ENCODE measurements at regions not wholly inside any gene's neighbourhood (a gene's known extent, or its start where the extent isn't known, plus 50 kb on each side); places are given as distances from the start of the nearest gene placed in this dataset.

- H3K27me3 Mint-ChIP-seq: peaks cover 38 to 50% of the 10 kb centered on the region in 2 donors
- peaks cover under 1 to 23% (median 19%) of the 10 kb centered on the region in 3 donors for H3K9me3 Mint-ChIP-seq
- H3K27ac Mint-ChIP-seq: no peak overlapping the region
- H3K4me1 ChIP-seq (ENCODE audit: control insufficient read depth in 1 of 2, extremely low read depth in 1 of 2, insufficient read depth in 2 of 2, low read length in 2 of 2): no peaks in the 10 kb centered on the region
- CTCF ChIA-PET: no interaction called here
- H3K4me3 Mint-ChIP-seq: no peak overlapping the region
- no peak overlapping the region for H3K27ac ChIP-seq (ENCODE audit: low read length)
- no peak overlapping the region for H3K4me3 ChIP-seq (ENCODE audit: control insufficient read depth in 1 of 2, extremely low read depth in 1 of 2, low read length in 1 of 2)
- no CpG with 5 or more reads among the region's 1 CpG for WGBS (ENCODE audit: insufficient coverage)
- ATAC-seq (replicated peaks in 1 of 4): no peak
- H3K4me1 Mint-ChIP-seq: peaks cover 6 to 10% (median 9%) of the 10 kb centered on the region in 3 donors
- H3K36me3 ChIP-seq (ENCODE audit: control insufficient read depth in 2 of 2, extremely low read depth in 1 of 2, insufficient read depth in 1 of 2, low read length in 1 of 2): no peaks in the 10 kb centered on the region
- no peaks in the 10 kb centered on the region for H3K36me3 Mint-ChIP-seq
- no peak for DNase-seq
- POLR2A ChIA-PET: no interaction called here
- no peaks in the 10 kb centered on the region for H3K9me3 ChIP-seq
- peaks cover 2 to 18% of the 10 kb centered on the region in 2 experiments for H3K27me3 ChIP-seq (replicated peaks in 1 of 2; ENCODE audit: control insufficient read depth in 2 of 2, extremely low read depth in 1 of 2, insufficient read depth in 2 of 2, low read length in 1 of 2)
These were observed 53.3 kb downstream of the C7orf25 start for GRCh38 chr7:42858570-42858969.

GRCh38 chr7:42856605-42856987 is 55.3 kb downstream of the C7orf25 start:
- Mint-ChIP-seq H3K27me3 (peaks cover 37 to 43% of the 10 kb centered on the region in 2 donors), H3K4me1 (peaks cover 6 to 10% (median 9%) of the 10 kb centered on the region in 3 donors), H3K27ac (peak overlapping the region in 1 of 2 donors; percentile 5), H3K36me3 (no peaks in the 10 kb centered on the region), H3K4me3 (peak overlapping the region in 1 of 3 donors; percentile 71), H3K9me3 (peaks cover 0 to 16% (median 13%) of the 10 kb centered on the region in 3 donors)
- no peaks in the 10 kb centered on the region for H3K4me1 ChIP-seq (ENCODE audit: control insufficient read depth in 1 of 2, extremely low read depth in 1 of 2, insufficient read depth in 2 of 2, low read length in 2 of 2)
- peaks cover 2 to 22% of the 10 kb centered on the region in 2 experiments for H3K27me3 ChIP-seq (replicated peaks in 1 of 2; ENCODE audit: control insufficient read depth in 2 of 2, extremely low read depth in 1 of 2, insufficient read depth in 2 of 2, low read length in 1 of 2)
- no peak overlapping the region for H3K4me3 ChIP-seq (ENCODE audit: control insufficient read depth in 1 of 2, extremely low read depth in 1 of 2, low read length in 1 of 2)
- H3K27ac ChIP-seq (ENCODE audit: low read length): no peak overlapping the region
- no peaks in the 10 kb centered on the region for H3K36me3 ChIP-seq (ENCODE audit: control insufficient read depth in 2 of 2, extremely low read depth in 1 of 2, insufficient read depth in 1 of 2, low read length in 1 of 2)
- ATAC-seq (replicated peaks in 1 of 4) (no peak), DNase-seq (no peak)
- WGBS (ENCODE audit: insufficient coverage): 38% methylated on average over 15 of the region's 19 CpGs
- ChIA-PET CTCF (no interaction called here), POLR2A (interaction anchor here in 1 of 2 donors (0.6 kb wide), 1 partner anchor 60 kb away, joined by 3 read pairs; no protein-coding TSS in a partner anchor)
- H3K9me3 ChIP-seq: no peaks in the 10 kb centered on the region

- WGBS (ENCODE audit: insufficient coverage): 89% methylated on average over 7 of the region's 11 CpGs
- DNase-seq (no peak), ATAC-seq (replicated peaks in 1 of 4) (no peak)
- H3K27ac ChIP-seq (ENCODE audit: low read length): no peak overlapping the region
- Mint-ChIP-seq H3K4me1 (peaks cover 6 to 10% (median 9%) of the 10 kb centered on the region in 3 donors), H3K4me3 (no peak overlapping the region), H3K36me3 (no peaks in the 10 kb centered on the region), H3K9me3 (peaks cover 0 to 5% (median 0%) of the 10 kb centered on the region in 3 donors), H3K27me3 (peaks cover 34 to 36% of the 10 kb centered on the region in 2 donors), H3K27ac (no peak overlapping the region)
- CTCF ChIA-PET: interaction anchor here in 1 of 2 donors (0.5 kb wide), 1 partner anchor 871 kb away, joined by 3 read pairs; no protein-coding TSS in a partner anchor
- no peak overlapping the region for H3K4me3 ChIP-seq (ENCODE audit: control insufficient read depth in 1 of 2, extremely low read depth in 1 of 2, low read length in 1 of 2)
- POLR2A ChIA-PET: no interaction called here
- no peaks in the 10 kb centered on the region for H3K4me1 ChIP-seq (ENCODE audit: control insufficient read depth in 1 of 2, extremely low read depth in 1 of 2, insufficient read depth in 2 of 2, low read length in 2 of 2)
- no peaks in the 10 kb centered on the region for H3K36me3 ChIP-seq (ENCODE audit: control insufficient read depth in 2 of 2, extremely low read depth in 1 of 2, insufficient read depth in 1 of 2, low read length in 1 of 2)
- no peaks in the 10 kb centered on the region for H3K9me3 ChIP-seq
- peaks cover 2 to 22% of the 10 kb centered on the region in 2 experiments for H3K27me3 ChIP-seq (replicated peaks in 1 of 2; ENCODE audit: control insufficient read depth in 2 of 2, extremely low read depth in 1 of 2, insufficient read depth in 2 of 2, low read length in 1 of 2)
These were observed 57.2 kb downstream of the C7orf25 start for GRCh38 chr7:42854571-42855118.

GRCh38 chr7:42852531-42852930 is 59.3 kb downstream of the C7orf25 start:
- no peaks in the 10 kb centered on the region for H3K4me1 ChIP-seq (ENCODE audit: control insufficient read depth in 1 of 2, extremely low read depth in 1 of 2, insufficient read depth in 2 of 2, low read length in 2 of 2)
- no peak overlapping the region for H3K27ac Mint-ChIP-seq
- WGBS (ENCODE audit: insufficient coverage): 21% methylated on average over 2 of the region's 4 CpGs
- ChIA-PET POLR2A (no interaction called here), CTCF (no interaction called here)
- H3K36me3 ChIP-seq (ENCODE audit: control insufficient read depth in 2 of 2, extremely low read depth in 1 of 2, insufficient read depth in 1 of 2, low read length in 1 of 2): no peaks in the 10 kb centered on the region
- ATAC-seq (replicated peaks in 1 of 4): no peak
- peaks cover 6 to 10% (median 8%) of the 10 kb centered on the region in 3 donors for H3K4me1 Mint-ChIP-seq
- H3K27me3 Mint-ChIP-seq: peaks cover 31 to 40% of the 10 kb centered on the region in 2 donors
- H3K9me3 Mint-ChIP-seq: no peaks in the 10 kb centered on the region
- no peak overlapping the region for H3K27ac ChIP-seq (ENCODE audit: low read length)
- no peak overlapping the region for H3K4me3 Mint-ChIP-seq
- DNase-seq: no peak
- peaks cover 2 to 22% of the 10 kb centered on the region in 2 experiments for H3K27me3 ChIP-seq (replicated peaks in 1 of 2; ENCODE audit: control insufficient read depth in 2 of 2, extremely low read depth in 1 of 2, insufficient read depth in 2 of 2, low read length in 1 of 2)
- no peak overlapping the region for H3K4me3 ChIP-seq (ENCODE audit: control insufficient read depth in 1 of 2, extremely low read depth in 1 of 2, low read length in 1 of 2)
- H3K9me3 ChIP-seq: no peaks in the 10 kb centered on the region
- no peaks in the 10 kb centered on the region for H3K36me3 Mint-ChIP-seq

GRCh38 chr7:42843205-42843800 is 68.6 kb downstream of the C7orf25 start:
- DNase-seq (peak in 1 of 35 experiments; percentile 2), ATAC-seq (replicated peaks in 1 of 4) (no peak)
- H3K9me3 Mint-ChIP-seq: peaks cover 0 to 3% (median 0%) of the 10 kb centered on the region in 3 donors
- no peak overlapping the region for H3K27ac ChIP-seq (ENCODE audit: low read length)
- H3K27me3 ChIP-seq (replicated peaks in 1 of 2; ENCODE audit: control insufficient read depth in 2 of 2, extremely low read depth in 1 of 2, insufficient read depth in 2 of 2, low read length in 1 of 2): peaks cover 0 to 6% of the 10 kb centered on the region in 2 experiments
- 30% methylated on average over 2 of the region's 12 CpGs for WGBS (ENCODE audit: insufficient coverage)
- H3K36me3 ChIP-seq (ENCODE audit: control insufficient read depth in 2 of 2, extremely low read depth in 1 of 2, insufficient read depth in 1 of 2, low read length in 1 of 2): no peaks in the 10 kb centered on the region
- no peak overlapping the region for H3K4me3 Mint-ChIP-seq
- H3K36me3 Mint-ChIP-seq: no peaks in the 10 kb centered on the region
- no peaks in the 10 kb centered on the region for H3K9me3 ChIP-seq
- H3K4me1 Mint-ChIP-seq: no peaks in the 10 kb centered on the region
- H3K4me3 ChIP-seq (ENCODE audit: control insufficient read depth in 1 of 2, extremely low read depth in 1 of 2, low read length in 1 of 2): no peak overlapping the region
- POLR2A ChIA-PET: no interaction called here
- CTCF ChIA-PET: interaction anchor here in 1 of 2 donors (0.9 kb wide), 1 partner anchor 864 kb away, joined by 3 read pairs; no protein-coding TSS in a partner anchor
- no peaks in the 10 kb centered on the region for H3K4me1 ChIP-seq (ENCODE audit: control insufficient read depth in 1 of 2, extremely low read depth in 1 of 2, insufficient read depth in 2 of 2, low read length in 2 of 2)
- peaks cover 28 to 33% of the 10 kb centered on the region in 2 donors for H3K27me3 Mint-ChIP-seq
- no peak overlapping the region for H3K27ac Mint-ChIP-seq

GRCh38 chr7:42834676-42835075 is 77.2 kb downstream of the C7orf25 start:
- no peak overlapping the region for H3K27ac Mint-ChIP-seq
- CTCF ChIA-PET: interaction anchor here in 1 of 2 donors (1.6 kb wide), 1 partner anchor 9 kb away, joined by 4 read pairs; no protein-coding TSS in a partner anchor
- DNase-seq: no peak

More at GRCh38 chr7:42834676-42835075, 77.2 kb downstream of the C7orf25 start:
- H3K27me3 ChIP-seq (replicated peaks in 1 of 2; ENCODE audit: control insufficient read depth in 2 of 2, extremely low read depth in 1 of 2, insufficient read depth in 2 of 2, low read length in 1 of 2): no peaks in the 10 kb centered on the region
- H3K4me1 ChIP-seq (ENCODE audit: control insufficient read depth in 1 of 2, extremely low read depth in 1 of 2, insufficient read depth in 2 of 2, low read length in 2 of 2): no peaks in the 10 kb centered on the region
- no peaks in the 10 kb centered on the region for H3K36me3 ChIP-seq (ENCODE audit: control insufficient read depth in 2 of 2, extremely low read depth in 1 of 2, insufficient read depth in 1 of 2, low read length in 1 of 2)
- no peak overlapping the region for H3K27ac ChIP-seq (ENCODE audit: low read length)
- H3K9me3 ChIP-seq: no peaks in the 10 kb centered on the region
- no peak for ATAC-seq (replicated peaks in 1 of 4)
- H3K4me3 ChIP-seq (ENCODE audit: control insufficient read depth in 1 of 2, extremely low read depth in 1 of 2, low read length in 1 of 2): no peak overlapping the region
- Mint-ChIP-seq H3K9me3 (no peaks in the 10 kb centered on the region), H3K27me3 (peaks cover 26 to 44% of the 10 kb centered on the region in 2 donors), H3K4me3 (no peak overlapping the region), H3K4me1 (no peaks in the 10 kb centered on the region), H3K36me3 (no peaks in the 10 kb centered on the region)
- POLR2A ChIA-PET: no interaction called here

All from T-cell (primary cell).